Neural progenitor cell (in vitro differentiated cells): ENCODE measurements at regions not wholly inside any gene's neighbourhood (a gene's known extent, or its start where the extent isn't known, plus 50 kb on each side); places are given as distances from the start of the nearest gene placed in this dataset.
A peak's percentile ranks its signal among the peaks of the same experiment; 100 is the strongest.

ENCODE experiments used
- DNase-seq: peaks from one replicate; pipeline ENCODE4 v3.0.0-alpha.2; 2016; ENCODE audit warnings: low spot score
- H2AFZ ChIP-seq: fragments of 200-600 bp; sonication (generic); replicated peaks from 2 replicates; pipeline ENCODE4 v1.6.1; 2016; ENCODE audit warnings: antibody characterized with exemption
- H3F3A ChIP-seq: fragments of 200-600 bp; sonication (generic); 2 replicates; pipeline ENCODE4 v1.6.1; 2016; ENCODE audit warnings: antibody characterized with exemption, low read depth
- H3K27ac ChIP-seq: fragments of 200-600 bp; sonication (generic); 2 replicates; pipeline ENCODE4 v1.5.1; 2016; ENCODE audit warnings: mild to moderate bottlenecking
- H3K27me3 ChIP-seq: fragments of 200-600 bp; sonication (generic); 2 replicates; pipeline ENCODE4 v1.6.1; 2016; ENCODE audit warnings: mild to moderate bottlenecking, moderate library complexity
- H3K36me3 ChIP-seq: fragments of 200-600 bp; sonication (generic); 2 replicates; pipeline ENCODE4 v1.5.1; 2016
- H3K4me1 ChIP-seq: fragments of 200-600 bp; sonication (generic); 2 replicates; pipeline ENCODE4 v1.6.1; 2016; ENCODE audit warnings: mixed run types
- H3K4me2 ChIP-seq: fragments of 200-600 bp; sonication (generic); 2 replicates; pipeline ENCODE4 v1.6.1; 2016
- H3K4me3 ChIP-seq: fragments of 200-600 bp; sonication (generic); 2 replicates; pipeline ENCODE4 v1.5.1; 2016
- H3K79me2 ChIP-seq: fragments of 200-600 bp; sonication (generic); 2 replicates; pipeline ENCODE4 v1.6.1; 2016; ENCODE audit warnings: low read depth
- H3K9ac ChIP-seq: fragments of 200-600 bp; sonication (generic); 2 replicates; pipeline ENCODE4 v1.6.1; 2016
- H3K9me3 ChIP-seq: fragments of 200-600 bp; sonication (generic); 2 replicates; pipeline ENCODE4 v1.5.1; 2016; ENCODE audit warnings: low read depth
- H4K20me1 ChIP-seq: fragments of 200-600 bp; sonication (generic); 2 replicates; pipeline ENCODE4 v1.6.1; 2016; ENCODE audit warnings: low read depth
- H3K27ac Mint-ChIP-seq: 3 replicates; pipeline ENCODE4 v1.8.0; 2021; ENCODE audit warnings: mixed read lengths
- H3K27me3 Mint-ChIP-seq: 2 replicates; pipeline ENCODE4 v1.8.0; 2022; ENCODE audit warnings: low read depth, mild to moderate bottlenecking, inconsistent platforms, moderate library complexity, mixed read lengths; ENCODE audit not compliant: insufficient read depth
- H3K36me3 Mint-ChIP-seq: 3 replicates; pipeline ENCODE4 v1.8.0; 2021; ENCODE audit warnings: mixed read lengths
- H3K4me1 Mint-ChIP-seq: 3 replicates; pipeline ENCODE4 v1.8.0; 2021; ENCODE audit warnings: mixed read lengths
- H3K4me3 Mint-ChIP-seq: 3 replicates; pipeline ENCODE4 v1.8.0; 2021; ENCODE audit warnings: mild to moderate bottlenecking, moderate library complexity, mixed read lengths
- H3K9me3 Mint-ChIP-seq: 3 replicates; pipeline ENCODE4 v1.8.0; 2020; ENCODE audit warnings: mixed read lengths
- EZH2 ChIP-seq: fragments of 200-600 bp; sonication (generic); IDR thresholded peaks from 2 replicates; pipeline ENCODE4 v1.6.1; 2017; ENCODE audit warnings: antibody characterized with exemption, mild to moderate bottlenecking, moderate library complexity
- EZH2phosphoT487 ChIP-seq: fragments of 200-600 bp; sonication (generic); IDR thresholded peaks from 2 replicates; pipeline ENCODE4 v1.6.1; 2017; ENCODE audit warnings: antibody characterized with exemption
- TF ChIP-seq, protein P1 (sequence below): fragments of 200-600 bp; sonication (generic); IDR thresholded peaks from 2 replicates; pipeline ENCODE4 v1.5.1; 2017; ENCODE audit warnings: antibody characterized with exemption, mild to moderate bottlenecking

DNA sequence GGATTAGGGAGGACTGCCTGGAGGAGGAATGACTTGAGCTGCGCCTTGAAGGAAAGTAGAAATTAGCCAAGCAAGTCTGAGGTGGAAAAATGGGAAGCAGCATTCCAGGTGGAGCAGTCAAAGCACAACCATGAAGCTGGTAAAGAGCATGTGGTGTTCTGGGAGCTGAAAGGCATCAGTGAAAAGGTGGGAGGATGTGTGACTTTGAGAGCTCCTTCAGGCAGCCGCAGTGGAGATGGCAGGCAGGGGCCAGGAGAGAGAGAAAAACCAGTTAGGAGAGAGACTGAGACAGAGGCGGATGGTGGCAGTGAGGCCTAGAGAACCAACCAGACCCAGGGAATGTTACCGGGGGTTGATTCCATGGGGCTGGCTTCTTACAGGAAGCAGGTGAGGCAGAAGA, 393.4 kb downstream of the MIAT start:
- no peak overlapping the region for H3K4me3 ChIP-seq
- peak overlapping the region; percentile 35 for H3K27ac Mint-ChIP-seq
- no peaks in the 10 kb centered on the region for H3F3A ChIP-seq
- H3K4me2 ChIP-seq = no peak overlapping the region
- peaks cover 2% of the 10 kb centered on the region for H3K9me3 Mint-ChIP-seq
- no peaks in the 10 kb centered on the region for H3K36me3 Mint-ChIP-seq
- peaks cover 5% of the 10 kb centered on the region for H3K27me3 Mint-ChIP-seq
- no peak overlapping the region for H3K9ac ChIP-seq
- no peaks in the 10 kb centered on the region for H3K4me1 ChIP-seq
- H3K27ac ChIP-seq = no peak overlapping the region
- H3K36me3 ChIP-seq = no peaks in the 10 kb centered on the region
- H3K9me3 ChIP-seq = no peaks in the 10 kb centered on the region
- no peak for DNase-seq
- H3K4me3 Mint-ChIP-seq = no peak overlapping the region
- H4K20me1 ChIP-seq = no peaks in the 10 kb centered on the region
- H3K79me2 ChIP-seq = no peaks in the 10 kb centered on the region
- peaks cover 2% of the 10 kb centered on the region for H3K4me1 Mint-ChIP-seq
- H2AFZ ChIP-seq = no peak overlapping the region
- H3K27me3 ChIP-seq = no peaks in the 10 kb centered on the region
- TF ChIP-seq EZH2phosphoT487 = no peak
- TF ChIP-seq EZH2 = no peak
- TF ChIP-seq, protein P1, sequence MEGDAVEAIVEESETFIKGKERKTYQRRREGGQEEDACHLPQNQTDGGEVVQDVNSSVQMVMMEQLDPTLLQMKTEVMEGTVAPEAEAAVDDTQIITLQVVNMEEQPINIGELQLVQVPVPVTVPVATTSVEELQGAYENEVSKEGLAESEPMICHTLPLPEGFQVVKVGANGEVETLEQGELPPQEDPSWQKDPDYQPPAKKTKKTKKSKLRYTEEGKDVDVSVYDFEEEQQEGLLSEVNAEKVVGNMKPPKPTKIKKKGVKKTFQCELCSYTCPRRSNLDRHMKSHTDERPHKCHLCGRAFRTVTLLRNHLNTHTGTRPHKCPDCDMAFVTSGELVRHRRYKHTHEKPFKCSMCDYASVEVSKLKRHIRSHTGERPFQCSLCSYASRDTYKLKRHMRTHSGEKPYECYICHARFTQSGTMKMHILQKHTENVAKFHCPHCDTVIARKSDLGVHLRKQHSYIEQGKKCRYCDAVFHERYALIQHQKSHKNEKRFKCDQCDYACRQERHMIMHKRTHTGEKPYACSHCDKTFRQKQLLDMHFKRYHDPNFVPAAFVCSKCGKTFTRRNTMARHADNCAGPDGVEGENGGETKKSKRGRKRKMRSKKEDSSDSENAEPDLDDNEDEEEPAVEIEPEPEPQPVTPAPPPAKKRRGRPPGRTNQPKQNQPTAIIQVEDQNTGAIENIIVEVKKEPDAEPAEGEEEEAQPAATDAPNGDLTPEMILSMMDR = no peak

DNA sequence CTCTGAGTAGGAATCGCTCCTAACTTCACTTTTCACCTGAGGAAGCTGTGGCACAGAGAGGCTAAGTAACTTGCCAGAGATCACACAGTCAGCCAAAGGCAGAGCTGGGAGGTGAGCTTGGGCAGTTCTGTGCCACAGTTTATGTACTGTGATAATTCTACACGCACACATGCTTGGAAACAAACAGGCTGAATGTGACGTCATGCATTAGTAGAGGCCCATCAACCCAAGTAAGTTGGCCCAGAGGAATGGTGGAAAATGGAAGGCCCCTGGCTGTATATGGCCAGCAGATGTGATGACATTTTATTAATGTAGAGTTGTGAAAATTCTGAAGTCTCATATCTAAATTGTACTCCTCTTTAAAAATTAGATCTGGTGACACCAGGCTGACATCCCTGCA, 394.0 kb downstream of the MIAT start:
- no peaks in the 10 kb centered on the region for H3F3A ChIP-seq
- no peak for DNase-seq

DNA sequence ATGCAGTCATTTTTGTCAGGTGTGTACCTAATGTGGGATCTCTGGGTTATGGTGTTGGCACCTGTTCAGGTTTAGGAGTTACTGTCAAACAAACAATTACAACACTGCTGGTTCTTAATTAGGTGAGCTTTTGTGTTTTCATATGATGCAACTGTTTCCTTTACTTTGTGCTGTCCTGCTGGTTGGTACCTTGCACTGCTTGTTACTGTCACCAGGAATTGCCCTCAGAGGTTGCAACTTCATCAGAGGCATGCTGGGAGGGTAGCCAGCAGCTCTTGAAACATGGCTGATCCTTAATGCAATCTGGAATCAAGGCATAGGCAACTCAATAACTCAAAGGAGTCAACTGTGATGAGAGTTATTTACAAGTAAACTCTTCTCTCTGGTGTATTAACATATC, 400.3 kb downstream of the MIAT start:
- Mint-ChIP-seq H3K36me3 (no peaks in the 10 kb centered on the region), H3K4me1 (peaks cover 30% of the 10 kb centered on the region), H3K27me3 (no peaks in the 10 kb centered on the region), H3K9me3 (no peaks in the 10 kb centered on the region), H3K27ac (no peak overlapping the region), H3K4me3 (no peak overlapping the region)
- Histone ChIP-seq H3K4me3 (no peak overlapping the region), H3K4me1 (no peaks in the 10 kb centered on the region), H3K27me3 (no peaks in the 10 kb centered on the region), H4K20me1 (no peaks in the 10 kb centered on the region), H2AFZ (no peak overlapping the region), H3F3A (no peaks in the 10 kb centered on the region), H3K27ac (no peak overlapping the region), H3K4me2 (no peak overlapping the region), H3K9me3 (no peaks in the 10 kb centered on the region), H3K36me3 (no peaks in the 10 kb centered on the region), H3K9ac (no peak overlapping the region), H3K79me2 (no peaks in the 10 kb centered on the region)
- no peak for TF ChIP-seq EZH2phosphoT487
- no peak for TF ChIP-seq EZH2
- TF ChIP-seq, protein P1 = no peak
- DNase-seq = no peak

More for the DNA sequence above, 394.0 kb downstream of the MIAT start:
- Mint-ChIP-seq H3K4me1 (no peaks in the 10 kb centered on the region), H3K36me3 (no peaks in the 10 kb centered on the region), H3K9me3 (peaks cover 2% of the 10 kb centered on the region), H3K4me3 (no peak overlapping the region), H3K27me3 (peaks cover 5% of the 10 kb centered on the region), H3K27ac (no peak overlapping the region)
- Histone ChIP-seq H3K27ac (no peak overlapping the region), H3K36me3 (no peaks in the 10 kb centered on the region), H3K4me3 (no peak overlapping the region), H2AFZ (no peak overlapping the region), H3K4me2 (no peak overlapping the region), H3K79me2 (no peaks in the 10 kb centered on the region), H3K9ac (no peak overlapping the region), H3K27me3 (no peaks in the 10 kb centered on the region), H4K20me1 (no peaks in the 10 kb centered on the region), H3K9me3 (no peaks in the 10 kb centered on the region), H3K4me1 (no peaks in the 10 kb centered on the region)
- TF ChIP-seq, protein P1 = no peak
- TF ChIP-seq EZH2phosphoT487 (no peak), EZH2 (no peak)

DNA sequence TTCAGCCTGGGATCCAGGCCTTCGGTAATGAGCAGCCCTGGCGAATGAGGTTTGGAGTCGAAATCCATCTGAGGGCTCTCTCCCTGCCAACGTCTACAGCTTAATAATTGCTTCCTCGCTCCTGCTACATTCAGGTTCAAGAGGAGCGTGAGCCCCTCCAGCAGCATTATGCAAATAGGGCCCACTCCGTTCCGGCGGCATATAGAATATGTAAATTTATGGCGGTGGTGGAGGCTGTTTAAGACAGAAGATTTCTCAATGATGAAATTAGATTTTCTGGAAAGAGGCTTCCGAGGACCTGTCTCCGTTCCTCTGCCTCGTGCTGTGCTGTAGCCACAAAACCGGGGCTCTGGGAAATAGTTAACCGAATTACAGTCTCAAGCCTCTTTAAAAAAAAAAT, 402.8 kb downstream of the MIAT start:
- H3K4me3 Mint-ChIP-seq = no peak overlapping the region
- no peaks in the 10 kb centered on the region for H3K27me3 ChIP-seq
- peak overlapping the region; percentile 65 for H3K27ac Mint-ChIP-seq

More for the DNA sequence above, 402.8 kb downstream of the MIAT start:
- Mint-ChIP-seq H3K27me3 (no peaks in the 10 kb centered on the region), H3K9me3 (no peaks in the 10 kb centered on the region), H3K4me1 (peaks cover 54% of the 10 kb centered on the region), H3K36me3 (no peaks in the 10 kb centered on the region)
- Histone ChIP-seq H3K9me3 (no peaks in the 10 kb centered on the region), H3K4me3 (no peak overlapping the region), H3K36me3 (no peaks in the 10 kb centered on the region), H3F3A (no peaks in the 10 kb centered on the region), H3K27ac (no peak overlapping the region), H2AFZ (no peak overlapping the region), H3K4me2 (no peak overlapping the region), H3K9ac (no peak overlapping the region), H3K79me2 (no peaks in the 10 kb centered on the region), H4K20me1 (no peaks in the 10 kb centered on the region), H3K4me1 (peaks cover 11% of the 10 kb centered on the region)
- no peak for DNase-seq
- no peak for TF ChIP-seq EZH2
- TF ChIP-seq, protein P1 = no peak
- no peak for TF ChIP-seq EZH2phosphoT487
